ENCODE measurements at regions not wholly inside any gene's neighbourhood (a gene's known extent, or its start where the extent isn't known, plus 50 kb on each side); places are given as distances from the start of the nearest gene placed in this dataset.

DNA sequence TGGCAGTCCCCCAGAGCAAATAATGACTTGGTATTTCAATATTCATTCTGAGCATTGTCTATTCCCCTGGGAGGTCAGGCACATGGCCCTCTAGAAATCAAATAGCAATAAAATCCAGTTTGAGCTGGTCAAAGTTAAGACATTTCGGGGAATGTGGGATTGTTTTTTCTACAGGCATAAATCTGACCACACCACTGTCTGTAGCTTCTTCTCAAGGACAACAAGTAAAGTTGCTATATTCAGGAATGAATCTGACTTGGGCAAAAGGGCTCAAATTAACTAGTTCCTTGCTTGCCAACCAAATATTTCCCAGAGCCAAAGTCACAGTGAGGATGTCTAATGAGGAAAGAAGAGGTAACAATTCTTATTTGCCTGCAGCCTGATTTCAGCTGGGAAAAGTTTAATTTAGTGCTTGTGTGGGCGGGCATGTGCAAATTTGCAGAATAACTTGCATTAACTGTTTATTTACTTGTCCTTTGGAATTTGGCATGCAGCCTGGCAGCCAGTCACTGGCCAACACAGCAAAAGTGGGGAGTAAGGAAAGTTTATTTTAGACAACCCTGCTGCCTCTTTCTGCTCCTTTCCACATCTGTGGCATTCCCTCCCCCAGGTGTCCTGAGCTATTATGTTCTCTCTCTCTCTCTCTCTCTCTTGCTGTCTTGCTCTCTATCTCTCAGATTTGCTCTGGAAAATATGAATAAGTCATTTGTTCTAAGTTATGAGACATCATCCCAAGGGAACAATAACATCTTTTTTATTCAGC is 51.2 kb upstream of the ARHGAP20 start:
- Histone ChIP-seq H3K4me1 (peaks cover 0 to 5% of the 10 kb centered on the region in 2 donors), H3K27ac (no peak overlapping the region), H3K4me3 (no peak overlapping the region), H3K36me3 (no peaks in the 10 kb centered on the region), H3K27me3 (no peaks in the 10 kb centered on the region), H3K9me3 (no peaks in the 10 kb centered on the region)
- TF ChIP-seq, protein P1, sequence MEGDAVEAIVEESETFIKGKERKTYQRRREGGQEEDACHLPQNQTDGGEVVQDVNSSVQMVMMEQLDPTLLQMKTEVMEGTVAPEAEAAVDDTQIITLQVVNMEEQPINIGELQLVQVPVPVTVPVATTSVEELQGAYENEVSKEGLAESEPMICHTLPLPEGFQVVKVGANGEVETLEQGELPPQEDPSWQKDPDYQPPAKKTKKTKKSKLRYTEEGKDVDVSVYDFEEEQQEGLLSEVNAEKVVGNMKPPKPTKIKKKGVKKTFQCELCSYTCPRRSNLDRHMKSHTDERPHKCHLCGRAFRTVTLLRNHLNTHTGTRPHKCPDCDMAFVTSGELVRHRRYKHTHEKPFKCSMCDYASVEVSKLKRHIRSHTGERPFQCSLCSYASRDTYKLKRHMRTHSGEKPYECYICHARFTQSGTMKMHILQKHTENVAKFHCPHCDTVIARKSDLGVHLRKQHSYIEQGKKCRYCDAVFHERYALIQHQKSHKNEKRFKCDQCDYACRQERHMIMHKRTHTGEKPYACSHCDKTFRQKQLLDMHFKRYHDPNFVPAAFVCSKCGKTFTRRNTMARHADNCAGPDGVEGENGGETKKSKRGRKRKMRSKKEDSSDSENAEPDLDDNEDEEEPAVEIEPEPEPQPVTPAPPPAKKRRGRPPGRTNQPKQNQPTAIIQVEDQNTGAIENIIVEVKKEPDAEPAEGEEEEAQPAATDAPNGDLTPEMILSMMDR (IDR thresholded peaks at IDR 0.05): no peak
- no peak for DNase-seq (ENCODE audit: low spot score)

DNA sequence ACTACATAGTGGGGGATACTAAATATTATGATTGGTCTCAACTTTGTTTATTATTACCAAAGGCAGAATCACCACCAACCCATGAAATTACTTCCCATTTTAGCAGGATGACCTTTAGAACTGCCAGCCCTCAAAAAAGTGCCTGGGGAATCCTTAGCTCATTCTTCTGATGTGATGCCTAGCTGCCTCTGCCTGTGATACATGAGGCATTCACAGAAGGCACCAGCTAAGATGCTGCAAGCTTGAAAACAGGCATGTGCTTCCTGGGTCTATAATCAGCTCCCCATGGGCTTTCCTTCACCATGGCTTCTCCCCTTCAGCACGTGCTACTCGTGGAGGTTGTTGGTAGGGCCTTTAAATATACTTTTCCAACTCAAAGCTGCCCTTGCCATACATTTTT is 50.4 kb upstream of the ARHGAP20 start:
- no peak for DNase-seq (ENCODE audit: low spot score)
- TF ChIP-seq, protein P1 (IDR thresholded peaks at IDR 0.05): no peak
- peaks cover 0 to 5% of the 10 kb centered on the region in 2 donors for H3K4me1 ChIP-seq
- H3K36me3 ChIP-seq: no peaks in the 10 kb centered on the region
- H3K27me3 ChIP-seq: no peaks in the 10 kb centered on the region
- no peak overlapping the region for H3K4me3 ChIP-seq
- no peaks in the 10 kb centered on the region for H3K9me3 ChIP-seq
- H3K27ac ChIP-seq: no peak overlapping the region

All from right atrium auricular region (tissue), 2 donors.